ENCODE measurements at regions not wholly inside any gene's neighbourhood (a gene's known extent, or its start where the extent isn't known, plus 50 kb on each side); places are given as distances from the start of the nearest gene placed in this dataset.
A peak's percentile ranks its signal among the peaks of the same experiment; 100 is the strongest.

DNA sequence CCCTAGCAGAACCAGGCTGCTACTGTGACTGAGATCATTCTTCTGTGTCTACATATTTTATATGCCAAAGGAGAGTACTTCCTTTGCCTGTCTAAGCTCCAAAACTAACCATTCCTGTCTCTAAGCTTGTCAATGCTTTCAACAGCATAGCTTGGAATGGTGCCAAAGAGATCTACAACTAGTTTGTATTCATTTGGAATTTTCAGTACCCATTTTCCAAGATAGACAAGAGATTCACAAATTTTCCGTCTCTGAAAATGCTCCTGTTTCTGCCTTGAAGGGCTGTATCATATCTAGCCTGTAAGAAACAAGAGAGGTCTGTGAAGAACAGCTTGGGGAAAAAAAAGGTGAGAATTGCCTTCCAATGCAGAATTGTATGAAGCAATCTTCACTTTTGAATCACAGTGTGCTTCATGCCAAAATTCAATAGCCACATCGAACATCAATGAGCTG, 334.4 kb upstream of the ACTBL2 start:
- peak overlapping the region; percentile 57; the same call in 1 of the 2 replicates for H2AFZ ChIP-seq (ENCODE audit: low read length)
- H2AK5ac ChIP-seq (ENCODE audit: low read depth, low read length), result no peak overlapping the region; the same call in 1 of the 2 replicates
- no peak overlapping the region for H4K8ac ChIP-seq (ENCODE audit: extremely low read depth, insufficient read depth, low read length)
- H3K4me2 ChIP-seq (ENCODE audit: insufficient read depth in 1 of 2, low read depth in 2 of 2, low read length in 2 of 2), result no peak overlapping the region
- H3K9ac ChIP-seq (replicated peaks in 1 of 4; ENCODE audit: extremely low read depth in 1 of 4, low read depth in 3 of 4, low read length in 3 of 4), result no peak overlapping the region
- FAIRE-seq (no peak), DNase-seq (ENCODE audit: low read depth in 1 of 2, low spot score in 2 of 2) (no peak)
- H4K91ac ChIP-seq (replicated peaks; ENCODE audit: insufficient read length, low read length), result no peak overlapping the region
- no peaks in the 10 kb centered on the region for H3K27me3 ChIP-seq (replicated peaks in 1 of 4; ENCODE audit: control insufficient read depth in 3 of 4, extremely low read depth in 1 of 4, insufficient read depth in 3 of 4, low read length in 3 of 4)
- no peak overlapping the region for H2BK5ac ChIP-seq (ENCODE audit: low read depth, low read length)
- H3K79me2 ChIP-seq (ENCODE audit: control insufficient read depth in 1 of 2, insufficient read depth in 2 of 2, low read length in 2 of 2), result no peaks in the 10 kb centered on the region
- no peak overlapping the region for H3K23ac ChIP-seq (ENCODE audit: insufficient read length)
- H3K23me2 ChIP-seq (ENCODE audit: low read depth, low read length), result no peaks in the 10 kb centered on the region; the same call in 1 of the 2 replicates
- WGBS, 2 experiments (ENCODE audit: extremely low coverage in 1 of 2, insufficient coverage in 1 of 2, insufficient read length in 1 of 2, insufficient replicate concordance in 2 of 2, low coverage in 1 of 2, low lambda C conversion rate in 2 of 2, missing lambda C conversion rate in 1 of 2), result 86% methylated on average over 2 of the region's 2 CpGs; no CpG with 5 or more reads in 1 of the 2 experiments
- peak overlapping the region; percentile 24 for H2BK120ac ChIP-seq (replicated peaks; ENCODE audit: low read depth, low read length)
- no peak overlapping the region for H3K56ac ChIP-seq (replicated peaks; ENCODE audit: insufficient read length, low read depth, low read length)
- H3K4me1 ChIP-seq (replicated peaks in 1 of 4; ENCODE audit: control insufficient read depth in 3 of 4, insufficient read depth in 4 of 4, low read length in 3 of 4), result peaks cover 0 to 4% (median under 1%) of the 10 kb centered on the region in 4 experiments; a peak in 3 of 7 replicates
- H3K4me3 ChIP-seq (ENCODE audit: extremely low read depth in 1 of 4, insufficient read depth in 2 of 4, low read depth in 3 of 4, low read length in 4 of 4), result no peak overlapping the region
- no peaks in the 10 kb centered on the region for H3K36me3 ChIP-seq (ENCODE audit: control insufficient read depth in 2 of 4, insufficient read depth in 4 of 4, low read length in 3 of 4)
- H3K18ac ChIP-seq (ENCODE audit: extremely low read depth, low read length), result no peak overlapping the region
- no peaks in the 10 kb centered on the region for H4K20me1 ChIP-seq (replicated peaks in 1 of 2; ENCODE audit: control insufficient read depth in 1 of 2, insufficient read depth in 2 of 2, low read length in 2 of 2)
- H3K14ac ChIP-seq (ENCODE audit: insufficient read length), result no peak overlapping the region
- POLR2A ChIA-PET (ENCODE audit: partially characterized antibody), result no interaction called here
- no peaks in the 10 kb centered on the region; a peak in 1 of 4 replicates for H3K9me3 ChIP-seq (ENCODE audit: insufficient read depth in 2 of 2, low read depth in 1 of 2, low read length in 1 of 2)
- no peak overlapping the region for H2BK20ac ChIP-seq (ENCODE audit: low read length)
- no peak overlapping the region for H3K27ac ChIP-seq (ENCODE audit: low read depth, low read length)
- H3K79me1 ChIP-seq (ENCODE audit: low read depth, low read length), result no peaks in the 10 kb centered on the region
- H4K5ac ChIP-seq (ENCODE audit: insufficient read length, low read depth, low read length), result no peak overlapping the region
- TF ChIP-seq PHF8 (conservative IDR thresholded peaks at IDR 0.05; ENCODE audit: low read depth, low read length), result no peak
- TF ChIP-seq SP2 (IDR thresholded peaks at IDR 0.05; ENCODE audit: low read length), result no peak
- no peak for TF ChIP-seq BACH1 (IDR thresholded peaks at IDR 0.05; ENCODE audit: low read length)
- no peak for TF ChIP-seq CHD1 (IDR thresholded peaks at IDR 0.05; ENCODE audit: low read depth, low read length)
- TF ChIP-seq, protein P1, sequence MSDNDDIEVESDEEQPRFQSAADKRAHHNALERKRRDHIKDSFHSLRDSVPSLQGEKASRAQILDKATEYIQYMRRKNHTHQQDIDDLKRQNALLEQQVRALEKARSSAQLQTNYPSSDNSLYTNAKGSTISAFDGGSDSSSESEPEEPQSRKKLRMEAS (IDR thresholded peaks at IDR 0.05), result no peak
- no peak for TF ChIP-seq EP300 (IDR thresholded peaks at IDR 0.05; ENCODE audit: borderline replicate concordance in 1 of 2, low read depth in 2 of 2, low read length in 2 of 2)
- TF ChIP-seq, protein P2, sequence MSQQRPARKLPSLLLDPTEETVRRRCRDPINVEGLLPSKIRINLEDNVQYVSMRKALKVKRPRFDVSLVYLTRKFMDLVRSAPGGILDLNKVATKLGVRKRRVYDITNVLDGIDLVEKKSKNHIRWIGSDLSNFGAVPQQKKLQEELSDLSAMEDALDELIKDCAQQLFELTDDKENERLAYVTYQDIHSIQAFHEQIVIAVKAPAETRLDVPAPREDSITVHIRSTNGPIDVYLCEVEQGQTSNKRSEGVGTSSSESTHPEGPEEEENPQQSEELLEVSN (IDR thresholded peaks at IDR 0.05), result no peak
- no peak for TF ChIP-seq KDM5A (IDR thresholded peaks at IDR 0.05; ENCODE audit: low read length)
- TF ChIP-seq GTF2F1 (IDR thresholded peaks at IDR 0.05; ENCODE audit: borderline replicate concordance, low read depth, low read length), result no peak
- no peak for TF ChIP-seq TEAD4 (IDR thresholded peaks at IDR 0.05; ENCODE audit: low read depth, low read length)
- TF ChIP-seq NANOG (IDR thresholded peaks at IDR 0.05; ENCODE audit: insufficient read depth, low read depth, low read length, poor library complexity, severe bottlenecking), result no peak
- CTCF ChIA-PET (ENCODE audit: partially characterized antibody), result no interaction called here
- no peak overlapping the region for H3K4ac ChIP-seq (replicated peaks; ENCODE audit: insufficient read length, low read depth, low read length)
- H2BK12ac ChIP-seq (ENCODE audit: low read depth, low read length), result peak overlapping the region; percentile 13; the same call in 1 of the 2 replicates
- no peak overlapping the region for H2BK15ac ChIP-seq (ENCODE audit: low read length)

Measured in H1 (cell line).